HCT116 (cell line): ENCODE measurements at regions not wholly inside any gene's neighbourhood (a gene's known extent, or its start where the extent isn't known, plus 50 kb on each side); places are given as distances from the start of the nearest gene placed in this dataset.

Experiments
- ATAC-seq: fragments of 200-7000 bp; cut with Tn5 transposase; 2 replicates; pipeline ENCODE4 v1.9.1; 2020; ENCODE audit warnings: mild to moderate bottlenecking, moderate library complexity
- BruUV-seq: library from RNA; stranded (reverse); fragments of 400-500 nt; replicated peaks from 2 replicates; lab custom pipeline; 2021; lab: Mats Ljungman, UMichigan
- CTCF ChIA-PET: fragments of 300-600 bp; sonication (Branson Sonifier 250); formaldehyde crosslinking; loops from one replicate; lab custom pipeline; 2021; ENCODE audit warnings: antibody characterized with exemption; lab: Charles Lee
- POLR2A ChIA-PET: fragments of 300-600, 350-600 bp; sonication (Branson Sonifier 250); formaldehyde crosslinking; loops from one replicate; lab custom pipeline; 2021; ENCODE audit warnings: antibody characterized with exemption; lab: Charles Lee
- RAD21 ChIA-PET, 2 experiments: fragments of 300-600 bp; sonication (Branson Sonifier 250); formaldehyde crosslinking; loops; one replicate each; lab custom pipeline; 2023; ENCODE audit warnings: low total read pairs in 2 of 2; ENCODE audit not compliant: uncharacterized antibody in 2 of 2, unreplicated experiment in 2 of 2, low non-redundant PET in 1 of 2; lab: Charles Lee
- DNase-seq: peaks from one replicate; pipeline ENCODE4 v3.0.0-alpha.2; 2010; ENCODE audit warnings: low read depth, low spot score
- H2AFZ ChIP-seq: fragments of 200-600 bp; shearing (Covaris generic), sonication (generic); 2 replicates; pipeline ENCODE4 v1.6.1; 2017; ENCODE audit warnings: low read depth, mixed run types, mixed read lengths, antibody characterized with exemption, low read length; ENCODE audit not compliant: poor library complexity, severe bottlenecking
- H3K27ac ChIP-seq: 2 replicates; pipeline ENCODE4 v1.5.1; 2012; ENCODE audit warnings: low read depth, low read length
- H3K27me3 ChIP-seq: fragments of 200-600 bp; sonication (generic); 2 replicates; pipeline ENCODE4 v1.6.1; 2016; ENCODE audit warnings: mixed run types, low read length, mixed read lengths; ENCODE audit not compliant: insufficient read depth
- H3K36me3 ChIP-seq, 2 experiments: fragments of 200-500 bp in 1 of 2; fragments of 200-600 bp in 1 of 2; sonication (Bioruptor generic) in 1 of 2; sonication (generic) in 1 of 2; 2 replicates each; pipeline versions ENCODE4 v1.5.1 to v1.6.1; 2014 to 2016; ENCODE audit warnings: low read length in 2 of 2, inconsistent platforms in 1 of 2, mixed read lengths in 1 of 2, mixed run types in 1 of 2; ENCODE audit not compliant: insufficient read depth in 2 of 2, control insufficient read depth in 1 of 2
- H3K4me1 ChIP-seq, 2 experiments: fragments of 200-600 bp in 1 of 2; sonication (generic) in 1 of 2; 2 replicates each; pipeline versions ENCODE4 v1.5.1 to v1.6.1; 2012 to 2017; ENCODE audit warnings: low read length in 2 of 2, inconsistent platforms in 1 of 2, mild to moderate bottlenecking in 1 of 2, mixed read lengths in 1 of 2, mixed run types in 1 of 2, moderate library complexity in 1 of 2; ENCODE audit not compliant: insufficient read depth in 2 of 2, control insufficient read depth in 1 of 2
- H3K4me2 ChIP-seq: fragments of 200-600 bp; sonication (generic); 2 replicates; pipeline ENCODE4 v1.6.1; 2017; ENCODE audit warnings: mixed run types, low read length, mixed read lengths
- H3K4me3 ChIP-seq, 2 experiments: fragments of 200-600 bp in 1 of 2; sonication (generic) in 1 of 2; replicated peaks in 1 of 2; 2 replicates each; pipeline ENCODE4 v1.5.1; 2011 to 2016; ENCODE audit warnings: low read length in 2 of 2, control low read depth in 1 of 2, low read depth in 1 of 2, mild to moderate bottlenecking in 1 of 2, mixed read lengths in 1 of 2, mixed run types in 1 of 2
- H3K79me2 ChIP-seq: fragments of 200-600 bp; sonication (generic); 2 replicates; pipeline ENCODE4 v1.6.1; 2017; ENCODE audit warnings: mild to moderate bottlenecking, mixed run types, low read length, moderate library complexity, mixed read lengths; ENCODE audit not compliant: insufficient read depth
- H3K9ac ChIP-seq: fragments of 200-600 bp; sonication (generic); 2 replicates; pipeline ENCODE4 v1.6.1; 2016; ENCODE audit warnings: low read length, mixed read lengths
- H3K9me2 ChIP-seq: fragments of 200-600 bp; sonication (generic), shearing (Covaris generic); 2 replicates; pipeline ENCODE4 v1.6.1; 2017; ENCODE audit warnings: mixed run types, mild to moderate bottlenecking, moderate library complexity; ENCODE audit not compliant: insufficient read depth
- H3K9me3 ChIP-seq, 2 experiments: fragments of 200-500 bp in 1 of 2; fragments of 200-600 bp in 1 of 2; sonication (Bioruptor generic) in 1 of 2; sonication (generic) in 1 of 2; 2 replicates each; pipeline ENCODE4 v1.6.1; 2014 to 2017; ENCODE audit warnings: low read length in 2 of 2, mixed read lengths in 2 of 2, inconsistent platforms in 1 of 2, low read depth in 1 of 2, mild to moderate bottlenecking in 1 of 2, mixed run types in 1 of 2, moderate library complexity in 1 of 2; ENCODE audit not compliant: control insufficient read depth in 1 of 2, insufficient read depth in 1 of 2
- H4K20me1 ChIP-seq: fragments of 200-600 bp; sonication (generic), shearing (Covaris generic); 2 replicates; pipeline ENCODE4 v1.6.1; 2017; ENCODE audit warnings: mixed run types, mild to moderate bottlenecking, moderate library complexity; ENCODE audit not compliant: insufficient read depth
- CBX3 ChIP-seq: IDR thresholded peaks from 2 replicates; pipeline ENCODE4 v1.6.1; 2012; ENCODE audit warnings: low read depth
- CEBPB ChIP-seq: IDR thresholded peaks from 2 replicates; pipeline ENCODE4 v1.6.1; 2012; ENCODE audit warnings: low read depth
- FOSL1 ChIP-seq: IDR thresholded peaks from 2 replicates; pipeline ENCODE4 v1.6.1; 2012; ENCODE audit warnings: low read depth
- POLR2A ChIP-seq: IDR thresholded peaks from 2 replicates; pipeline ENCODE4 v1.7.0; 2011; ENCODE audit warnings: borderline replicate concordance; ENCODE audit not compliant: insufficient read depth, insufficient read length; ENCODE audit errors: extremely low read depth
- POLR2AphosphoS5 ChIP-seq: IDR thresholded peaks from 2 replicates; pipeline ENCODE4 v1.6.1; 2011; ENCODE audit warnings: mild to moderate bottlenecking, low read depth, low read length, moderate library complexity
- RAD21 ChIP-seq: IDR thresholded peaks from 2 replicates; pipeline ENCODE4 v1.6.1; 2012; ENCODE audit warnings: low read depth, mild to moderate bottlenecking
- SP1 ChIP-seq: IDR thresholded peaks from 2 replicates; pipeline ENCODE4 v1.6.1; 2012; ENCODE audit warnings: low read depth
- YY1 ChIP-seq: IDR thresholded peaks from 2 replicates; pipeline ENCODE4 v1.6.1; 2011; ENCODE audit warnings: low read length, low read depth, moderate library complexity, mild to moderate bottlenecking; ENCODE audit not compliant: insufficient replicate concordance; ENCODE audit errors: extremely low read depth
- ZFX ChIP-seq: fragments of 450-650 bp; IDR thresholded peaks from 2 replicates; pipeline ENCODE4 v1.6.1; 2017
- intact Hi-C: fragments of 100-400 bp; cut with micrococcal nuclease; formaldehyde crosslinking; loops from 2 replicates; pipeline ENCODE4 v1.10.0; 2022
- TF ChIP-seq, protein P1 (sequence below), 3 experiments: fragments of 200-600 bp in 1 of 3; sonication (generic) in 1 of 3; IDR thresholded peaks in 2 of 3; conservative IDR thresholded peaks in 1 of 3; 2 replicates each; pipeline ENCODE4 v1.5.1; 2012 to 2017; ENCODE audit warnings: low read depth in 2 of 3, low read length in 2 of 3, antibody characterized with exemption in 1 of 3, borderline replicate concordance in 1 of 3, control low read depth in 1 of 3, mild to moderate bottlenecking in 1 of 3, mixed read lengths in 1 of 3, mixed run types in 1 of 3, moderate library complexity in 1 of 3; ENCODE audit not compliant: insufficient read depth in 1 of 3
- TF ChIP-seq, protein P2 (sequence below): IDR thresholded peaks from 2 replicates; pipeline ENCODE4 v1.6.1; 2011; ENCODE audit warnings: mild to moderate bottlenecking, low read length, moderate library complexity; ENCODE audit not compliant: insufficient replicate concordance; ENCODE audit errors: extremely low read depth
- TF ChIP-seq, protein P3 (sequence below): IDR thresholded peaks from 2 replicates; pipeline ENCODE4 v1.6.1; 2012

DNA sequence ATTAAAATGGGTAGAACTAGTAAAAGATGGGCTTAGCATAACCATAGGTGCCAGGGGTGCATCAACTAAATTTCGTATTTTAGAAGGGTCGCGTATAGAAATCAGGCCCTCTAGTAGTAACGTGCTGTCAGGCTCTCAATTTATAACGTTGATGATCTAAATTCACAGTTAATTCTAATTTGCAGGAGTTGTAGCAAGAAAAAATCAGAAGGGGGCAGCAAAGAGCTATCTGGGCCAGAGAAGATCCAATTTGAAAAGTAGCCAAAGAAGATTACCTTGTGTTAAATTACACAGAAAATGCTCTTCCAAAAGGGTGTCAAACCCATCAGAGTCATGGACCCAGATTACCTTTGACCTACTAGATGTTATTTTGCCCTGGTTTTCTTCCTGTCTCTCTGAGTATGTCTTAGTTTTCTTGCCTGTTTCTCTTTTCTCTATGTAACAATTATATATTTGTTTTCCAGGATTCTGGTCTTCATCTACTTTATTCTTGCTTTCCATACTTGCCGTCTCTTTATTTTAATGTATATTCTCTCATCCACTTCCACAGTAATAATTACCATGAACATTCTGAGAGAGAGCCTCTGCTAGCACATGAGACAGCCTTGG, 1030.9 kb downstream of the AMY1C start:
- Histone ChIP-seq H3K4me3 (no peak overlapping the region), H2AFZ (no peak overlapping the region), H3K36me3 (no peaks in the 10 kb centered on the region), H3K9me3 (peaks cover 0 to 18% of the 10 kb centered on the region in 2 experiments; a peak in 2 of 4 replicates), H3K4me1 (no peaks in the 10 kb centered on the region), H4K20me1 (no peaks in the 10 kb centered on the region), H3K79me2 (no peaks in the 10 kb centered on the region), H3K27ac (no peak overlapping the region), H3K9me2 (no peaks in the 10 kb centered on the region), H3K4me2 (no peak overlapping the region), H3K27me3 (no peaks in the 10 kb centered on the region), H3K9ac (no peak overlapping the region)
- ChIA-PET POLR2A (no interaction called here), CTCF (no interaction called here), RAD21 (no interaction called here)
- TF ChIP-seq, protein P1, sequence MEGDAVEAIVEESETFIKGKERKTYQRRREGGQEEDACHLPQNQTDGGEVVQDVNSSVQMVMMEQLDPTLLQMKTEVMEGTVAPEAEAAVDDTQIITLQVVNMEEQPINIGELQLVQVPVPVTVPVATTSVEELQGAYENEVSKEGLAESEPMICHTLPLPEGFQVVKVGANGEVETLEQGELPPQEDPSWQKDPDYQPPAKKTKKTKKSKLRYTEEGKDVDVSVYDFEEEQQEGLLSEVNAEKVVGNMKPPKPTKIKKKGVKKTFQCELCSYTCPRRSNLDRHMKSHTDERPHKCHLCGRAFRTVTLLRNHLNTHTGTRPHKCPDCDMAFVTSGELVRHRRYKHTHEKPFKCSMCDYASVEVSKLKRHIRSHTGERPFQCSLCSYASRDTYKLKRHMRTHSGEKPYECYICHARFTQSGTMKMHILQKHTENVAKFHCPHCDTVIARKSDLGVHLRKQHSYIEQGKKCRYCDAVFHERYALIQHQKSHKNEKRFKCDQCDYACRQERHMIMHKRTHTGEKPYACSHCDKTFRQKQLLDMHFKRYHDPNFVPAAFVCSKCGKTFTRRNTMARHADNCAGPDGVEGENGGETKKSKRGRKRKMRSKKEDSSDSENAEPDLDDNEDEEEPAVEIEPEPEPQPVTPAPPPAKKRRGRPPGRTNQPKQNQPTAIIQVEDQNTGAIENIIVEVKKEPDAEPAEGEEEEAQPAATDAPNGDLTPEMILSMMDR (IDR thresholded peaks at IDR 0.05 in 2 of 3, conservative IDR thresholded peaks at IDR 0.05 in 1 of 3; ENCODE audit: borderline replicate concordance in 1 of 3, insufficient read depth in 1 of 3, low read depth in 2 of 3, low read length in 2 of 3) = peak in 2 of 3 experiments; percentile 54 to 56; a peak in 4 of 6 replicates
- TF ChIP-seq CBX3 (no peak), YY1 (no peak), SP1 (no peak), ZFX (no peak), POLR2AphosphoS5 (no peak), FOSL1 (no peak), CEBPB (no peak), RAD21 (peak; percentile 32; the same call in 1 of the 2 replicates), POLR2A (no peak)
- TF ChIP-seq, protein P2, sequence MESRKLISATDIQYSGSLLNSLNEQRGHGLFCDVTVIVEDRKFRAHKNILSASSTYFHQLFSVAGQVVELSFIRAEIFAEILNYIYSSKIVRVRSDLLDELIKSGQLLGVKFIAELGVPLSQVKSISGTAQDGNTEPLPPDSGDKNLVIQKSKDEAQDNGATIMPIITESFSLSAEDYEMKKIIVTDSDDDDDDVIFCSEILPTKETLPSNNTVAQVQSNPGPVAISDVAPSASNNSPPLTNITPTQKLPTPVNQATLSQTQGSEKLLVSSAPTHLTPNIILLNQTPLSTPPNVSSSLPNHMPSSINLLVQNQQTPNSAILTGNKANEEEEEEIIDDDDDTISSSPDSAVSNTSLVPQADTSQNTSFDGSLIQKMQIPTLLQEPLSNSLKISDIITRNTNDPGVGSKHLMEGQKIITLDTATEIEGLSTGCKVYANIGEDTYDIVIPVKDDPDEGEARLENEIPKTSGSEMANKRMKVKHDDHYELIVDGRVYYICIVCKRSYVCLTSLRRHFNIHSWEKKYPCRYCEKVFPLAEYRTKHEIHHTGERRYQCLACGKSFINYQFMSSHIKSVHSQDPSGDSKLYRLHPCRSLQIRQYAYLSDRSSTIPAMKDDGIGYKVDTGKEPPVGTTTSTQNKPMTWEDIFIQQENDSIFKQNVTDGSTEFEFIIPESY = no peak
- TF ChIP-seq, protein P3, sequence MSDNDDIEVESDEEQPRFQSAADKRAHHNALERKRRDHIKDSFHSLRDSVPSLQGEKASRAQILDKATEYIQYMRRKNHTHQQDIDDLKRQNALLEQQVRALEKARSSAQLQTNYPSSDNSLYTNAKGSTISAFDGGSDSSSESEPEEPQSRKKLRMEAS = no peak
- ATAC-seq (no peak), DNase-seq (no peak)
- no TSS peak for BruUV-seq
- intact Hi-C loops = loop anchor here (5.0 kb wide), 1 partner anchor 1012 kb away; no protein-coding TSS in a partner anchor
